ENCODE measurements at regions not wholly inside any gene's neighbourhood (a gene's known extent, or its start where the extent isn't known, plus 50 kb on each side); places are given as distances from the start of the nearest gene placed in this dataset.

- Histone ChIP-seq H3K36me3 (ENCODE audit: control insufficient read depth in 2 of 4, insufficient read depth in 4 of 4, low read length in 3 of 4) (no peaks in the 10 kb centered on the region), H3K23ac (ENCODE audit: insufficient read length) (no peak overlapping the region), H3K14ac (ENCODE audit: insufficient read length) (no peak overlapping the region), H4K20me1 (replicated peaks in 1 of 2; ENCODE audit: control insufficient read depth in 1 of 2, insufficient read depth in 2 of 2, low read length in 2 of 2) (peaks cover 9 to 16% of the 10 kb centered on the region in 2 experiments), H3K9me3 (ENCODE audit: insufficient read depth in 2 of 2, low read depth in 1 of 2, low read length in 1 of 2) (no peaks in the 10 kb centered on the region), H3K27ac (ENCODE audit: low read depth, low read length) (no peak overlapping the region; the same call in 1 of the 2 replicates), H3K79me2 (ENCODE audit: control insufficient read depth in 1 of 2, insufficient read depth in 2 of 2, low read length in 2 of 2) (peaks cover 10 to 87% of the 10 kb centered on the region in 2 experiments), H3K23me2 (ENCODE audit: low read depth, low read length) (0 out of 2 replicates have a peak, but pooled peaks cover 2% of the 10 kb centered on the region), H3K4me1 (replicated peaks in 1 of 4; ENCODE audit: control insufficient read depth in 3 of 4, insufficient read depth in 4 of 4, low read length in 3 of 4) (peaks cover 4 to 17% (median 9%) of the 10 kb centered on the region in 4 experiments), H2AFZ (ENCODE audit: low read length) (no peak overlapping the region), H2BK5ac (ENCODE audit: low read depth, low read length) (no peak overlapping the region), H3K4me3 (ENCODE audit: extremely low read depth in 1 of 4, insufficient read depth in 2 of 4, low read depth in 3 of 4, low read length in 4 of 4) (no peak overlapping the region), H3K4me2 (ENCODE audit: insufficient read depth in 1 of 2, low read depth in 2 of 2, low read length in 2 of 2) (0 out of 4 replicates have a peak overlapping the region, but pooled peaks of 1 of the 2 experiments have one; percentile 8), H4K91ac (replicated peaks; ENCODE audit: insufficient read length, low read length) (peak overlapping the region; percentile 85), H2BK12ac (ENCODE audit: low read depth, low read length) (no peak overlapping the region), H4K5ac (ENCODE audit: insufficient read length, low read depth, low read length) (no peak overlapping the region), H2BK15ac (ENCODE audit: low read length) (no peak overlapping the region), H3K27me3 (replicated peaks in 1 of 4; ENCODE audit: control insufficient read depth in 3 of 4, extremely low read depth in 1 of 4, insufficient read depth in 3 of 4, low read length in 3 of 4) (no peaks in the 10 kb centered on the region), H4K8ac (ENCODE audit: extremely low read depth, insufficient read depth, low read length) (no peak overlapping the region), H3K18ac (ENCODE audit: extremely low read depth, low read length) (no peak overlapping the region; the same call in 1 of the 2 replicates), H2BK20ac (ENCODE audit: low read length) (no peak overlapping the region), H2AK5ac (ENCODE audit: low read depth, low read length) (no peak overlapping the region), H2BK120ac (replicated peaks; ENCODE audit: low read depth, low read length) (no peak overlapping the region), H3K4ac (replicated peaks; ENCODE audit: insufficient read length, low read depth, low read length) (no peak overlapping the region), H3K56ac (replicated peaks; ENCODE audit: insufficient read length, low read depth, low read length) (no peak overlapping the region), H3K79me1 (ENCODE audit: low read depth, low read length) (peaks cover 9% of the 10 kb centered on the region; the same call in 1 of the 2 replicates), H3K9ac (replicated peaks in 1 of 4; ENCODE audit: extremely low read depth in 1 of 4, low read depth in 3 of 4, low read length in 3 of 4) (no peak overlapping the region)
- POLR2A ChIA-PET (ENCODE audit: partially characterized antibody): interaction anchor here (1.2 to 2.4 kb wide), 2 partner anchors 9 to 23 kb away, joined by 3 to 14 read pairs; no protein-coding TSS in a partner anchor
- CTCF ChIA-PET (ENCODE audit: partially characterized antibody): interaction anchor here (0.9 to 2.2 kb wide), 5 partner anchors 17 to 130 kb away, joined by 3 to 9 read pairs (median 4); no protein-coding TSS in a partner anchor
- TF ChIP-seq ATF3 (IDR thresholded peaks at IDR 0.05; ENCODE audit: insufficient read depth, low read depth, low read length): no peak
- no peak for TF ChIP-seq TBP (IDR thresholded peaks at IDR 0.05; ENCODE audit: low read depth, low read length)
- no peak for TF ChIP-seq MAFK (IDR thresholded peaks at IDR 0.05; ENCODE audit: low read depth, low read length)
- TF ChIP-seq JUN (IDR thresholded peaks at IDR 0.05; ENCODE audit: low read depth, low read length): no peak
- no peak for TF ChIP-seq RFX5 (IDR thresholded peaks at IDR 0.05; ENCODE audit: borderline replicate concordance, low read depth, low read length)
- TF ChIP-seq ZNF274 (IDR thresholded peaks at IDR 0.05; ENCODE audit: borderline replicate concordance, extremely low read depth, low read length): no peak
- no peak for TF ChIP-seq SIX5 (IDR thresholded peaks at IDR 0.05; ENCODE audit: low read depth, low read length)
- no peak for TF ChIP-seq CHD2 (IDR thresholded peaks at IDR 0.05; ENCODE audit: low read length)
- no peak for TF ChIP-seq CTCF (IDR thresholded peaks at IDR 0.05; ENCODE audit: control extremely low read depth in 1 of 3, insufficient read depth in 1 of 3, low read depth in 1 of 3, low read length in 3 of 3)
- DNase-seq (ENCODE audit: low read depth in 1 of 2, low spot score in 2 of 2) (no peak), FAIRE-seq (no peak)
- WGBS, 2 experiments (ENCODE audit: extremely low coverage in 1 of 2, insufficient coverage in 1 of 2, insufficient read length in 1 of 2, insufficient replicate concordance in 2 of 2, low coverage in 1 of 2, low lambda C conversion rate in 2 of 2, missing lambda C conversion rate in 1 of 2): 78% methylated on average over 9 of the region's 9 CpGs; no CpG with 5 or more reads in 1 of the 2 experiments
Measured at GRCh38 chr17:77460514-77461046, 319.8 kb downstream of the SEC14L1 start.
